ENCODE measurements at regions not wholly inside any gene's neighbourhood (a gene's known extent, or its start where the extent isn't known, plus 50 kb on each side); places are given as distances from the start of the nearest gene placed in this dataset.
"Not testable (repeated sequence)": the region's sequence is repeated elsewhere in the genome, so short reads cannot be mapped to it uniquely, and the experiment has no call there.

- DNase-seq (ENCODE audit: low read depth): no peak
These were observed 386.5 kb downstream of the SMOC2 start for GRCh38 chr6:168827586-168827871.

DNA sequence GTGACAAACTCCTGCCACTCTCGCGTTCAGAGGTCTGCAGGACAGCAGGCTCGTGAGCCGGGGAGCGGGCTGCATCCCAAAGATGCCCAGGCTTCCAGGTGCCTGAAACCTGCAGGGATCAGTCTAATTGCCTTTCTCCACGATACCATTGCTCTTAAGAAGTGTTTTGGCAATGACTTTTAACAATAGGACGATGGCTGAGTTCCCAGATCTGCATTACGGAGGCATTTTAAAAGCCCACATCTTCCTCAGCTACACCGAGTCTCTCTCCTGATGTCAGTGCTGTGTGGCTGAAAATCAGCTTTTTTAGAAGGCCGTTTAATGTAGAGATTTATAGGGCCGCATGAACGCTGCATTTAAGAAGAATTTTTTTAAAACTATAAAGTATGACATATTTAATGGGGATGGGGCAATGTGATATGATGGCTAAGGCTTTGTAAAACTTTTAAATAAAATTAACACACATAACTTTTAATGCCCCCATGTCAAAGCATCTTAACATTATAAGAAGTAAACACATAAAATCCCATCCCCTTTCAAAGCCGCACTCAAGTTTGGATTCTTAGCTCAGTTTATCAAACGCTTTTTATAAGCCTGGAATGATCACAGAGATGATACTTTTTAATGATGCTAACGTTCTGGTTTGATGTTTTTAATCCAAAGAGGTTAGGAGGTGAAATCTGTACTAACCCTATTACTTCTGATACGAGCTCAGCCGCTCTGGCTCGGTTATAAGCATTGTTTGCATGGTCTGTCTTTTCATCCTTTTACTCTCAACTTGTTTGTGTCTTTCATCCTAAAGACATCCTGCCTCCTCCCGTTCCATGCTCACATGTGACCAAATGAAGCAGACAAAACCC, 386.0 kb downstream of the SMOC2 start:
- DNase-seq (ENCODE audit: low read depth): no peak

DNA sequence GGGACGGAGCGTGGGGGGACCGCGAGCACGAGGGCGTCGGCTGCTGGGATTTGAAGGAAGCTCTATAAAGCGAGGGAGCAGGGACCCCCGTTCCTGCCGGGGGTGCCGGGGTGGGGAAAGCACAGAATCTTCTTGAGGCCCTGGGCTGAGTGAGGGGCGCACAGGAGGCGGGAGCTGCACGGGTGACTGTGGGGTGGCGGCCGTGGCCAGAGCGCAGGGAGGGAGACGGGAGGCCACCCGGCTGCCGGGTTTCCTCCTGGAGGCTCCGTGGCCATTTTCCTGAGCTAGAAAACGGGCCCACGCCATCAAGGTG, 385.1 kb downstream of the SMOC2 start:
- DNase-seq (ENCODE audit: low read depth): no peak

DNA sequence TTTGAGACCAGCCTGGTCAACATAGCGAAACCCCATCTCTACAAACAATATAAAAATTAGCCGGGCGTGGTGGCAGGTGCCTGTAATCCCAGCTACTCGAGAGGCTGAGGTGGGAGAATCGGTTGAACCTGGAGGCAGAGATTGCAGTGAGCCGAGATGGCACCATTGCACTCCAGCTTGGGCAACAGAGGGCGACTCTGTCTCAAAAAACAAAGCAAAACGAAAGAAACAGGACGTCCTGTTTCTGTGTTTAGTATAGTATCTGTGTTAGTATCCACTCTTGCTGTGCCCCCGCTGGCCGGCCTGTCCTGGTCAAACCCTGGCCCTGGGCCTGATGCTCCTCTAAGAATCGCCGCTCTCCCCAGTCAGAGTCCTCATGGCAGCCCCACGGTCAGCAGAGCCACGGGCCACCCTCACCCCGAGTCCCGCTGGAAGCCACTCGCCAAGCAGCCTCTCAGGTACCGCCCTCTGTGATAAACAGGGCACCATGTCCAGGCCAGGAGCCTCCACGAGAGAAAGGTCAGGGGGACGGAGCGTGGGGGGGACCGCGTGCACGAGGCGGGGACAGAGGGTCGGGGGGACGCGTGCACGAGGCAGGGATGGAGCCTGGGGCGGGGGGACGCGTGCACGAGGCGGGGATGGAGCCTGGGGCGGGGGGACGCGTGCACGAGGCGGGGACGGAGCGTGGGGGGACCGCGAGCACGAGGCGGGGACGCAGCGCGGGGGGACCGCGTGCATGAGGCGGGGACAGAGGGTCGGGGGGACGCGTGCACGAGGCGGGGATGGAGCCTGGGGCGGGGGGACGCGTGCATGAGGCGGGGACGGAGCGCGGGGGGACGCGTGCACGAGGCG, 384.5 kb downstream of the SMOC2 start:
- no peak for DNase-seq (ENCODE audit: low read depth)

DNA sequence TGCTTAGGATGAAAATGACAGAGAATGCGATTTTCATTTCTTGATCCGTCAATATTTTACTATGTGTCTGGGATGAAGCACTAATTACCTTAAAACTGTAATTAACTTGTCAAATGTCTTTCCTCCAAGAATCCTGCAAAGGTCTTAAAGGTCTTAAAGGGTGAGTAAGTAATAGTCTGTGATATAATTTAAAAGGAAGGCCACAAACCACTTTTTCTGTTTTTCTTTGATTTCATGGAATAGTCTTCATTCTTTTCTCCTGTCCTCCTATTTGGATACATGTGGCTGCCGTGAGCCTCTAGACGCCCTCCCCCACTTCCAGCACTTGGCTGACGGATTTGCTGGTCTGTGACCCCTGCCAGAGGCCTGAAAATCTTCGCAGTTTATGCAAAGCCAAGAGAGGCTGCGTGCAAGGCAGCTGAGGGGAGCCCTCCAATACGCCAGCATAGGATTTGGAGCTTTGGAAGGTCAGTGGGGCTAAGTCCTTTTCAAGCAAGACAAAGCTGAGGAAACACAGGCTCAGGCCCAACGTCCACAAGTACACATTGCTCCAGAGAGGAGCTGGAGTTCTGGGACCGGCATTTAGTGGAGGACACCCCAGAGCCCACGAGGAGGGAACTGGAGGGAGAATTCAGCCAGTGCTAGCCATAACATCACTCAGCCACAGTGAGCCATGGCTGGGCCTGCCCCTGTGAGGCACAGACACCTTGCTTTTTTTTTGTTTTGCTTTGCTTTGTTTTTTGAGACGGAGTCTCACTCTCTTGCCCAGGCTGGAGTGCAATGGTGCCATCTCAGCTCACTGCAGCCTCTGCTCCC, 382.6 kb downstream of the SMOC2 start:
- no peak for DNase-seq (ENCODE audit: low read depth)

- no peak for DNase-seq (ENCODE audit: low read depth)
These were observed 381.4 kb downstream of the SMOC2 start for GRCh38 chr6:168822376-168822775.

DNA sequence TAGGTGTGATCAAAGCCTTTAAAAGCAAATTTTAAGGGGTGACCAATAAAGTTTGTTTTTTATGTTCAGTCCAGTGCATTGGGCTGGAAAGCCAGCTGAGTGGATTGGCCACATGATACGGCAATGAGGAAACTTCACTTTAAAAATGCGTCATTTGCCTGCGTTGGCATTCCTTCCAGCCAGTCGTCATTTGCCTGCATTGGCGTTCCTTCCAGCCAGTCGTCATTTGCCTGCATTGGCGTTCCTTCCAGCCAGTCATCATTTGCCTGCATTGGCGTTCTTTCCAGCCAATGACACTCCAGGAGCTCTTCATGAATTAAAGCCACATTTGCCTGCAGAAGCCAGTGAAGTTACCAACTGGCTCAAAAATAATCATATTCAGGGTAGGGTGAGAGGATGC, 378.6 kb downstream of the SMOC2 start:
- no peak for DNase-seq (ENCODE audit: low read depth)

- no peak for DNase-seq (ENCODE audit: low read depth)
These were observed 376.7 kb downstream of the SMOC2 start for GRCh38 chr6:168817558-168818159.

- DNase-seq (ENCODE audit: low read depth): no peak
These were observed 374.2 kb downstream of the SMOC2 start for GRCh38 chr6:168815229-168815628.

DNA sequence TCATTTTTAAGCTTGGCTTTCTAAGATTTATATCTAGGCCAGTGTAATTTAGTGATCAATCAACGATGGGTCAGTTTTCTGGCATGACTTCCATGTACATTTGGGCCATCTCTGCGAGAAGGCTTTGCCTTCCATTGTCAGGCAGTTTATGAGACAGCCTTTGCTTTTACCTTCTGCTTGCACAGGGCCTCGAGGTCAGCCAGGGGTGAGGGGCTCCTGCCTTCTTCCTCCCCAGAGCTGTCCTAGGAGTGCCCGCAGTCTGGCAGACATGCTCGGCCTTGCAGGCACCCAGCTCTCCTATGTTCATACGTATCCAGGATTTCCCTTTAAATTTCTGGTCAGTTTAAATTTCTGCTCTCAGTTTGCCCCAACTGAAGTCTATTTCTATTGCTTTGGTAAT, 367.2 kb downstream of the SMOC2 start:
- DNase-seq (ENCODE audit: low read depth): no peak

DNA sequence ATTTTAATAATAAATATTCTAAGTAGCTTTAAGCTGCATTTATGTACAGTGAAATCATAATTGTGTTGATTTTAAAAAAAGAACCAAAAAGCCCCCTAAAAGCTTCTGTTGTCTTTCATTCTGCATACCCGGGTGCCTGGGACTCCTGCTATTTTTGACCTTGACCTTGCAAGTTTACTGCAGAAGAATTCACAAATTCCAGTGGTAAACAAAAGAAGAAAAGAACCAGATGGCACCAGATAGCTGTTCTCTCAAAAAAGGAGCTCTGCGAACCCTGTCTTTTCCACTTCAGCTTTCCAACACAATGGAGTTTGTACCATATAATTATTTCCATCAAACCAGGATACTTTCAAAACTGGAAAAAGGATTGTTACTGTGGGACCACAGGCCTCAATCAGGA, 363.3 kb downstream of the SMOC2 start:
- no peak for DNase-seq (ENCODE audit: low read depth)

GRCh38 chr6:168803874-168804273, 362.9 kb downstream of the SMOC2 start:
- DNase-seq (ENCODE audit: low read depth): no peak

DNA sequence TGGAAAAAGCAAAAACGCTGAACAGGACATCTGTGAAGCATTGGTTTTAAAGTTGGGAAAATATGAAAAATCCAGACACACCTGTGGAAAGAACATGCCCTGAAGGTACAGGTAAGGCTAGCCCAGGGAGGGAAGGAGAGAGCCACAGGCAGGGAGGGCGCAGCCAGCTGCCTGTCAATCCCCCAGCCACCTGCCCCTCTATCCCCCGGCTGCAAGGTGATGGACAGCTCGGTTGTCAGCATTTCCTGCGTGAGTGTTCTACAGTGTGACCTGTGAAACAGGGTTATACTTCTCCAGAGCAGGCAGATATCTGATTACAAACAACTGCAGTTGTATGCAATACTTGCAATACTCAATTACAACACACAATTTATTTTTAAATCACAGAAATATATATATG, 358.1 kb downstream of the SMOC2 start:
- DNase-seq (ENCODE audit: low read depth): no peak

DNA sequence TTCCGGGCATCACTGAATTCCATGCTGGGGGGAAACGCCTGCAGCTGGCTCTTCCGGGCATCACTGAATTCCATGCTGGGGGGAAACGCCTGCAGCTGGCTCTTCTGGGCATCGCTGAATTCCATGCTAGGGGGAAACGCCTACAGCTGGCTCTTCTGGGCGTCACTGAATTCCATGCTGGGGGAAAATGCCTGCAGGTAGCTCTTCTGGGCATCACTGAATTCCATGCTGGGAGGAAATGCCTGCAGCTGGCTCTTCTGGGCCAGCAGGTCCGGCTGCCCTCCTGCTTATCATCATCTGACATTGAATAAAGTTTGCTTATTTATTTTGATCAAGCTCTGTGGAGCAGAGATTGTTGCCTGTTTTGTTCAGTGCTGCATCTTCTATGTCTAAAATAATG, 355.1 kb downstream of the SMOC2 start:
- DNase-seq (ENCODE audit: low read depth): no peak

GRCh38 chr6:168795611-168796010, 354.6 kb downstream of the SMOC2 start:
- not testable (repeated sequence) for DNase-seq (ENCODE audit: low read depth)

GRCh38 chr6:168794491-168794890, 353.5 kb downstream of the SMOC2 start:
- DNase-seq (ENCODE audit: low read depth): no peak

DNA sequence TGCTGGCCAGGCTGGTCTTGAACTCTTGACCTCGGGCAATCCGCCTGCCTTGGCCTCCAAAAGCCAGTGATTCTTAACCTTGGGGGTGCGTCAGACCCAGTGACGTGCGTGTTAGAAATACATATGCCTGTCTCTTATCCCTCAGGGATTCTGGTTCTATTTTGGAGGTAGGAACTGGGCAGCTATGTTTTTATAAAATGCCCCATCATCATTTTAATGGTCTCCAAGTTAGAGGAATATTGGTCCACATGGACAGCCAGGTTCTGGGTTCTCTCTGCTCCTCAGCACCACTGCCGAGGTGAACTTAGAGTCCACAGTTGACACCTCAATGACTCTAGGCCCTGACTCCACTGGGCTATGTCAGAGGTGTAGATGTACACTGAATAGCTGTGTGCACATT, 352.7 kb downstream of the SMOC2 start:
- no peak for DNase-seq (ENCODE audit: low read depth)

GRCh38 chr6:168791917-168792316, 350.9 kb downstream of the SMOC2 start:
- DNase-seq (ENCODE audit: low read depth): no peak

GRCh38 chr6:168789699-168790098, 348.7 kb downstream of the SMOC2 start:
- DNase-seq (ENCODE audit: low read depth): no peak

GRCh38 chr6:168785720-168786511, 344.9 kb downstream of the SMOC2 start:
- no peak for DNase-seq (ENCODE audit: low read depth)

- no peak for DNase-seq (ENCODE audit: low read depth)
These were observed 343.4 kb downstream of the SMOC2 start for GRCh38 chr6:168784426-168784825.

All from LHCN-M2 (cell line).